Stimulated activated CD8-positive, alpha-beta memory T cell treated with anti-CD3 and anti-CD28 coated beads, Interleukin-7, amount 100 ng/mL, for 1 hour (primary cell): ENCODE measurements at regions not wholly inside any gene's neighbourhood (a gene's known extent, or its start where the extent isn't known, plus 50 kb on each side); places are given as distances from the start of the nearest gene placed in this dataset.
A peak's percentile ranks its signal among the peaks of the same experiment; 100 is the strongest.
"Not testable (repeated sequence)": the region's sequence is repeated elsewhere in the genome, so short reads cannot be mapped to it uniquely, and the experiment has no call there.

ENCODE experiments used
- DNase-seq, 2 donors: peaks; one replicate each; pipeline ENCODE4 v3.0.0-alpha.2; 2020; ENCODE audit warnings: low read depth in 2 of 2

DNA sequence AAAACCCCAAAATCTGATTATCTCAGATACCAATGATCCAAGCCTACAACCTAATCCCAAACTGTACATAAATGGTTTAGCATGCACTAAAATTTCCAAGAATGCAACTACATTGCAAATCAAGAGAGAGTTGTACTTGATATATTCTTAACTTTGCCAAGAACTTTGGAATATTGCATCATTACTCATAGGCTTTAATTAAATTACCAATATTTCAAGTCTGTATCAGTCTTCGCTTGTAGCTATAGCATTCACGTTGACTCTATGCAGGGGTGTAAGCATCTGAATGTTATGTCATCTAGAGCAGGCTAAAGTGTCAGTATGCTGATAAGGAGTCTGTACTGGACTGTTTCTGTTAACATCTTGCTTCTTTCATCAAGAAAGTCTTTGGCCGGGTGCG lies 56.3 kb downstream of the FOXI3 start:
- no peak for DNase-seq

DNA sequence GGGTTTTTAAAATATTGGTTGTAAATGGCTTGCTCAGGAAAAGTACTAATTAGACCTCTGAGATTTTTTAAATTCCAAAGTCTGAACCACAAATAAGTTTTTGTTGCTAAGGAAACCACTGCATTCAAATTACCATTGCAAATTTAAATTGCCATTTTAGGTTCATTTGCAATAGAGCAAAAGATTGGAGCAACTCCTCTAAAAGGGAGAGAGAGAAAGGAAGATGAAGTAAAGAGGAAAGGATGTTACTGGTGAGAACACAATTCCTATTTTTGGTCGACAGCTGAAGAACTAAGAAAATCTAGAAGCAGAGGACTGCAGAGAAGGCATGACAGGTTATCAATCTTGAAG lies 74.9 kb downstream of the FOXI3 start:
- no peak for DNase-seq

DNA sequence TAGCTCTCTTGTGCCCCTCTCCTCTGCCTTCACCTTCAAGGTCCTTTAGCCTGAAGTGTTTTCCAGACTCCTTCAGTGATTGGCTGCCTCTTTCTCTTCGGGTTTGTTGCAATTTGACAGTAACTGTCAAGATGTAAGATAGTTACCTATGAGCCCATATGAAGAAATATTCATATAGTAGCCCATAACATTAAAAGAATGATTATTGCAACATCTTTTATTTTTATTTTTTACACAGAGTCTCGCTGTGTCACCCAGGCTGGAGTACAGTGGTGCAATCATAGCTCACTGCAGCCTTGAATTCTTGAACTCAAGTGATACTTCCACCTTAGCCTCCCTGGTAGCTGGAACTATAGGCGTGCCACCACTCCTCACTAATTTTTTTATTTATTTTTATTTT lies 80.5 kb downstream of the FOXI3 start:
- no peak for DNase-seq

DNA sequence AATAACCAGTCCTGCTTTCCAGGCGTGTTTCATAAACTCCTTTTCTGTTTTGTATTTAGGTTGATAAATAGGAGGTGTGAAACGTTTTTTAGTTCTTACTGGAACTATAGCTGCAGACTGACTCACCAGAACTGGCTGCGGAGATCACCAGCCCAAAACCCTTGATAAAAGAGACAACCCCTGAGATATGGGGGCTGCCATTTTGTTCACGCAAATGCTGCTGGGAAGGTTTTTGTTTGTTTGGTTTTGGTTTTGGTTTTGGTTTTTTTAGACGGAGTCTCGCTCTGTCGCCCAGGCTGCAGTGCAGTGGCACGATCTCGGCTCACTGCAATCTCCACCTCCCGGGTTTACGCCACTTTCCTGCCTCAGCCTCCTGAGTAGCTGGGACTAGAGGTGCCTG lies 87.1 kb downstream of the FOXI3 start:
- DNase-seq: not testable (repeated sequence)

DNA sequence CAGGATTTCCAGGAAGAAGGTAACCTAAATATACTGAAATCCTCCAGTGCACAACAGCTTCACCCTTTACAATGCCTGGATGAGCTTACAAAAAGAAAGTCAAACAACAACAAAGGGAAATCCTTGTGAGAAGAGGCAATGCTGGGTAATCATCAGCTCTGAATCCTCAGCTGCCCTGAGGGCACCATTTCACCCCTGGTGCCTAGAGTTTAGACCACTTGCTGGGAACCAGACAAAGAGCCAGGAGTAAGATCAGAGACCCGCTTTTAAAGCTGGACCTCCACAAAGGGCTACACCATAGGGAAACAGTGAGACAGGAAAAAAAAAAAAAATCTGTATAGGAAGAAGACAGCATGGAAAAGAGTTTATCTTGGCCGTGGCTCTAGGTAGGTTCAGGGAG lies 97.0 kb downstream of the FOXI3 start:
- DNase-seq: no peak

DNA sequence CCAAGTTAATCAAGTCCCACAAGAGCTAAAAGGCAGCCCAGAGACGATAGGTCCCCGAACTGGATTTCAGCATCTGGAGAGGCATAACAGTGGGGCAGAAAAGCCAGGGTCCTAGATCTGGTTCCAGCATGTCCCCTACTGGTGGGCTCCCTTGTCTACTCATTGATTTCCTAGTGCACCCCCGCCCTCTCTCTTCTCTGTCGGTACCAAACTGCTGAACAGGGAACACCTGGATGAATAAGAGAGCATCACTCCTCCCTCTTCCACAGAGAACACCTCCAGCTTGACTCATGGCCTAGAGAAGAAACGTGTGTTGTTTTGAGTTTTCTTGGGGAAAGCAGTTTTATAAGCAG lies 101.3 kb downstream of the FOXI3 start:
- no peak for DNase-seq

DNA sequence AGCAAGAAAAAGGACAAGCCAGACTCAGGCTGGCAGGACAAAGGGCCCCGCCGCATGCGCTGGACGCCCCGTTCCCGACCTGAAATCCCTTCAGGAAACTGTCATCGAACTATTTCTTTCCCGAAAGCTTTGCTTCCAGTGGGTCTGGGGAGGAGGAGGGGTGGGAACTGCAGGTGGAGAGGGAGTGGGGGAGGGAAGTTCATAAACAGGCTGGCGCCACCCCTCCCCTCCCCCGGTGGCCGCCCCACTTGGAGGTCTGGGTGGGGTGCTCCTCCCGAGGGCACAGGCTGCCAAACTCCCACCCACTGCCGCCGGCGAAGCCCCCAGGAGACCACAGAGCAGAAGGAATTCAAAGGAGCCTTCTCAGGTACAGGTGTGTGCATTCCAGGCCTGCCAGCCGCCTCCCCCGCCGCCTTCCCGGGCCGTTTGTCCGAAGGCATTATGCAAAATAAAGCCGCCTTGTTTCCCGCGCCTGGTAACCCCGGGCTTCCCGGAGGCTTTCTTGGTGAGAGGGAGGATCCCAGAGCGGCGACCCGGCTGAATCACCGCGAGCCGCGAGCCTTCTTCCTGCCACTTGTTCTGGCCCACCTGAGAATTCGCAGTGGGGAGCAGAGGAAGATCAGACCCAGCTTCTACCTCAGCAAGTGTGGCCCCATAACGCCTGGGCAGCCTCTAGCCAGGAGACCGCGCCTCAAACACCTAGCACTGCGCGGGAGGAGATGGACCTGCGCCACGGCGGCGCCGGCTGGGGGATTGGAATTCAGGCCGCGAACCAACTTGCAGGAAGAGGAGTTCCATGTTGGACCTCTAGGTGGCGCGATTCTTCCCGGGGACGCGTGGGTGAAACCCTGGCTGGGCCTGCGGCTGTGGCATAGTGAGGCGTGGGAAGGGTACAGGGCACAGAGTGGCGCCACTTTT lies 101.9 kb downstream of the FOXI3 start:
- peak; percentile 8 to 34 for DNase-seq

DNA sequence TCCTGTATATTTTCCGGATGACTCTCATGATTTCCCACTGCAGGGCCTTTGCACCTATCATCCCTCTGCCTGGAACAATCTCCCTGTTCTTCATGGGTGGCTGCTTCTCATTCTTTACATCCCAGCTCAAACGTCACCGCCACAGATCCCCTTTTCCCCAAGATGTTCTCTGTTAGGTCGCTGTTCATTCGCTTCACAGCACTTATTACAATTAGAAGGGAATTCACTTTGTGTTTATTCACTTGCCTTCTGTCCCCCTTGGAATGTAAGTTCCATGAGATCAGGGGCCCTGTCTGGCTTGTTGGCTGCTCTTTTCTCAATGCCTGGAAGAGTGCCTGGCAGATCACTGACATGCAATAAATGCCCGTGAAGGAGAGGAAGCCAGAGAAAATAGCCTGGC lies 106.7 kb downstream of the FOXI3 start:
- no peak for DNase-seq

DNA sequence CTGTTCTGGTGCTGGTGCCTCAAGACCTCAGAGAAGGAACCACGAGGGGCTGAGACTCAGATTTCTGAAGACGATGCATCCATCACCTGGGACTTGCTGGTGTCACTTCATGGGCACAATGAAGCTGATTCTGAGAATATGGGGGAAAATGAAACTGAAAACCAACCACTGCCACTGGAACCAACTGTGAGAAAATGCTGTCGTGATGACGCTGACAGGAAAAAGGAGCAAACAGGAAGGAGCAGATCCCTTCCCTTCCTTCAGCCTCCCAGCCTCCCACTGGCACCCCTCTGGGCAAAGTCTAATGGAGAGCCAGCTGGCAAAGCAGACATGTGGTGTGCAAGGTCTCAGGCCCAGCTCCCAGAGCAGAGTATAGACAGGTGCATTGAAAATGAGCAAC lies 109.7 kb downstream of the FOXI3 start:
- no peak for DNase-seq

DNA sequence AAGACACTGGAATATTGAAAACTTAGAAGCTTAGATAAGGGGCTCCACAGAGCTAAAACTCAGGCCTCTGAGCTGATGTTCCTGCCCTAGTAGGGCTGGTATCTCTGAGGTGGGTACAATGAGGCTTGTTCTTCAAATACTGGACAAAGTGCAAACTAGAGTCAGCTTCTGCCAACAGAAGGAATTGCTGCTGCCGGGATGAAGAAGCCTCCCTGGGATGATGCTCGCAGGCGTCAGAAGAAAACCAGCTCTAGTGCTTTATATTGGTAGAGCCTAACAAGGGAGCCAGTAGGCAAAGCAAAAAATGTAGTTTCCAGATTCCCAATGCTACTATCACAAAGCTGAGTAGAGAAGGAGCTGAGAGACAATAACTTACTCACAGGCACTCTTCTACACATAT lies 118.1 kb downstream of the FOXI3 start:
- no peak for DNase-seq

DNA sequence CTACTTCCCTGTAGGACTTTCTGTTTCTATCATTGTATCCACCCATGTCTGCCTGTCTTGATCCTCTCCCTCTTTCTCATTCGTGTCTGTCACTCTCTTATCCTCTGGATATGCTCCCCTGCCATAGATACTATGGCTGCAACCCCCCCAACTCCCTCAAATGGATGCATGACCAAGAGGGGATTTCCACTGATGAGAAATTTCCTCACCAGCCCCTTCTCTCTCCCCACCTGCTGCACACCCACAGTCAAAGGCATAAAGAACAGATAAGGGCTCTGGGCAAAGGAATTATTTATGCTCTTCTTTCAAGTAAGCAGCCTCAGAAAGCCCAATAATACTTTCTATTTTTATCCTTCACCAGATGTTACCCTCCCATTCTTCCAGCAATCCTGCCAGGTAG lies 121.3 kb downstream of the FOXI3 start:
- no peak for DNase-seq

DNA sequence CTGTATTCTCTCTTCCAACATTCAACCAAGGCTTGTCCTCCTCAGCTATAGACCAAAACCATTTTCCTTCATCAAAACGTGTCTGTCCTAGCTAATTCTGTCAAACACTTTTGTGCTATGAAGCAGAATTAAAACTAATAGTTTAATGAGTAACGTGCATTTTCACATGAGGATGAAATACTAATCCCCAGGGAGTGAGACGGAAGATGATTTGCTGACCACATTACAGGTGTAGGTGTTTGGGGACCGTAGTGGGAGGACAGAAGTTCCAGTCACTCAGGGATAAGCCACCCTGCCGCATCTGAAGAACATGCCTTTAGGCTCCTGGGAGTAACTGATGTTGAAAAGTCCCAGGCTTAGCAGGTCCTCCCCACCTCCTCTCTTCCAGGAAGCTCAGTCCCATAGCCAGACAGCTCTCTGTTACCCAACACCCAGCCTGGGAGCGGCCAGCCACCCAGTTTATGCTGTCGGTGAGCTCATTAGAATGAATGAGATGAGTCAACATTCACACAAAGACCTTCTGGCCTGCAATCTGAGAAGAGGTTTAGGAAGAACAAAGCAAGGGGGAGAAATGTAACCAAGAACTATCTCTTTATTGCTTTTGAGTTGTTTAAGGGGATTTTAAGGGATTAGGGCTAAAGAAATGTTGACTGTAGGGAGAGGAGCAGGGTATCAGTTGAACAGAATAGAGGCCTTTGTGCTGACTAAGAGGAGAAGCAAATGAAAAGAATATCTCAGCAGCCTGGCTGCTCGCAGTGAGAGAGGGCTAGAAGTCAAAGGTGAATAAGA lies 122.5 kb downstream of the FOXI3 start:
- DNase-seq: no peak

DNA sequence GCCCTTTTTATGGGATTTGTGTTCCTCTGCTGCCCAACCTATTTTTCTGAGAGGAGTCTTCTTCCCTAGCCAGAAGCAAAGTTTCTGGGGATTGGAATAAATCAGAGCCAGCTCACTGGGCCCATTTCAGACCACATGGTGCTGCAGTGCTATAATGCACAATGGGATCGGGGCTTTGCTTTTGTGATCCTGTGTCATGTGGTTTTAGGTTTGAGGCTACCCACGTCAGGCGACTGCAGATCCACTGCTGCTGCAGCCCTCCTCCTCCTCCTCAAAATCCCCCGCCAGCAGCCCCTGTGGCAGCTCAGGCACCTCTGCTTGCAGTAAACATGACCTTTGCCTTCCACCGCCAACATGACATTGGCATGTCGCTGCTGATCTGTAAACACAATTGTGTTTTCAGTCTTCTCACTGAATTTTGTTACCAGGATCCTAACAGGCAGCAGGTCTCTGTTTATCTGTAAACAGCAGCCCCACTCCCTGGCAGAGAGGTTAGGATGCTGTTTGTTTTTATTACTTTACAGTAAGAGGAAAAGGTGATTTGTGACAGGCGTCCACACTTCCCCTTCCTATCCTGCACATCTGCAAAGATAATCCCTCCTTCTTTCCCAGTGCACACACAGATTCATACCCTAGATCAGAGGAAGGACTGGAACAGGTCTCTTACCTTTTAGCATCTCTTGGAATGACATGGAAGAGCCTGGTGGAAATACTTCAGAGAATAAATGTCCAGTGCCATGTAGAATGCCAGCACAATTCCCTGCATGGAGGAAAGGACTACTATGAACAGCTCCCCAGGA lies 130.8 kb downstream of the FOXI3 start:
- DNase-seq: no peak

DNA sequence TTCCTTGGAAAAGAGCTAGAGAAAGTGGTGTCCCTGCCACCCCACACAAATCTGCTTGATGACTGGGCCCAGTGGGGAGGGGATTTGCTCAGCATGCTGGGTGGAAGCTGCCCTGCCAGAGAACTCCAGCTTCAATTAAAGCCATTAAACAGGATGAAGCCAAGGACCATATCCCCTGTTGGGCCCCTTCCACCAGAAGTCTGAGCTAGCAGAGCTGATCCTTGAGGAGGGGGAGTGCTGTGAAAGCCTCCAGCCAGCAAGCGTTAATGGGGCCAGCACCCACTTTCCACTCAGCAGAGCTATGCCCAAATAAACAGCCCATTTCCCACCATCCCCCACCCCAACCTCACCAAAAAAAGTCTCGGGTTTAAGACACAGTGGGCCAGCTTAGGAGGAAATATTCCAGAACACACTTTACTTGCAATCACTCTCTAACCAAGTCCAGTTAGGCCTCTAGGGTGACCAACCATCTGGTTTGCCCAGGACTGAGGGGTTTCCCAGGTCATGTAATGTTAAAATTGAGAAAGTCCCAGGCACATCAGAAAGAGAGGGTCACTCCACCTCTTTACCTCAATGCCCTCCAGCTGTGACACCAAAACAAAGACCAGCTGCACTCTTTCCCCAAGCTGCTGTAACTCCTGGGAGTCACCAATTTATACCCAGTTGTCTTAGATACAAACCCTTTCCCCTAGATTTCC lies 132.3 kb downstream of the FOXI3 start:
- DNase-seq: no peak

DNA sequence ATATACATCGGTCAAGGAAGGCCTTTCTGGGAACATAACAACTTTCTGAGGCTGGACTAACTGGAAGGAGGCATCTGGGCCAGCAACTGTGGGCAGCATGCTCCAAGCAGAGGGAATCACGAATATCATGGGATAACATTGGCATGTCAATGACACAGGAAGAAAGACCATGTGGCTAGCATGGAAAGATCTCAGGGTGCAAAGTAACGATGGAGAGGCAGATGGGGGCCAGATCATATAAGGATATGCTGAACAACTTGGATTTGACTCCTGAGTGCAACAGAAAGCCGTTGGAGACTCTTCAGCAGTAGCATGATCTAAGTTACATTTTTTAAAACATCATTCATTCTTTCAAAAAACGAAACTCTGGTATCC lies 133.6 kb downstream of the FOXI3 start:
- no peak for DNase-seq

DNA sequence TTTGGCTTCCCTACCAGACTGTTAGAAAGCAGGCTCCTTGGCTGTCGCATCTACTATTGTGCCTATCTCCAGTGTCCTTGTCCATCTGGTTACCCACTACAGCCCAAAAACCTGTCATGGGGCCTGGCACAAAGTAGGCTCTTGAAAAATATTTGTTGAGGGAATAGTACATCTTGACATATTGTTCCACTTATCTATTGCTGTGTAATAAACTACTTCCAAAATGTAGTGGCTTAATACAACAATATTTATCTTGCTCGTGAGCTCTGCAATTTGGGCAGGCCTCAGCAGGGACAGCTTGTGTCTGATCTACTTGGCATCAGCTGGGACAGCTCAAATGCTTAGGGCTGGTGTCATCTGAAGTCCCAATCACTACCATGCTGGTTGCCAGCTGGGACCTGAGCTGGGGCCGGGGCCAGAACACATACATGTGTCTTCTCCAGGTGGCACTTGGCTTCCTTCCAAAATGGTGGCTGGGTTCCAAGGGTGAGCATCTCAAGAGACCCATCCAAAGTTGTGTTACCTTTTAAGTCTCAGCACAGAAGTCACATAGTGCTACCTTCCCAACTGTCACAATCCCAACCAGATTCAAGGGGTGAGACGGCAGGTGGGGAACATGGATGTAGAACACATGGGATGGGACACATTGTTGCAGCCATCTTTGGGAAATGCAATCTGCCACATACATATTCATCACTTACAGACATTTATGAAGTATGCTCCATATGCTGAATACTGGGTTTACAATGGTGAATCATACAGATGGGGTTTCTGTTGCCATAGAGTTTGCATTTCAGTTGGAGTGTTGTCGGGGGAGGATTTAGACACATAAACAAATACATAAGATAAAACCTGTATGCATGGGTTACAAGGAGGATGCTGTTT lies 134.2 kb downstream of the FOXI3 start:
- DNase-seq: no peak

DNA sequence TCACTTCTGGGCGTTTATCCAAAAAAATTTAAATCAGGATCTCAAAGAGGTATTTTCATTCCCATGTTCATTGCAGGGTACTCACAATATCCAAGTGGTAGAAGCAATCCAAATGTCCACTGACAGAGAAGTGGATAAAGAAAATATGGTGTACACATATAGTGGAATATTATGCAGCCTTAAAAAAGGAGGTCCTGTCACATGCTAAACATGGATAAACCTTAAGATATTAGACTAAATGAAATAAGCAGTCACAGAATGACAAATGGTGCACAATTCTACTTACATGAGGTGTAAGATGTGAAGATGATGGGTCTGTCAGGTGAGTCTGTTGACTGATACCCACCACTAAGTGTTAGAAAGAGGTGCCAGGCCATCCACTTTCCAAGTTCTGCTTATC lies 140.6 kb downstream of the THNSL2 start:
- no peak for DNase-seq

DNA sequence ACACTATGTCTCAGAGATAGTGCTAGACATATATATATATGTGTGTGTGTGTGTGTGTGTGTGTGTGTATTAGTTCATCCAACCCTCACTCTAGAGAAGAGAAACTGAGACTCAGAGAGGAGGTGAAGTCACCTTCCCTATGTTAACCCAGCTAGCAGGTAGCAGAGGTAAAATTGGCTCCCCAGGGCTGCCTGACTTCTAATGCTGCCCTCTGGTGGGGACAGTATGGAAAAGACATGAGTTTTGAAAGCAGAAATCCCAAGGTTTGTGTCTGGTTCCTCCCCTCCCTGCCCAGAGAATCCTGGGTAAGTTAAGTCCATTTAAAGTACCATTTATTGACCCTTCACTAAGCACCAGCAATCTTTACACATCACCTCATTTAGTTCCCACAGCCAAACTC lies 137.7 kb downstream of the THNSL2 start:
- no peak for DNase-seq

DNA sequence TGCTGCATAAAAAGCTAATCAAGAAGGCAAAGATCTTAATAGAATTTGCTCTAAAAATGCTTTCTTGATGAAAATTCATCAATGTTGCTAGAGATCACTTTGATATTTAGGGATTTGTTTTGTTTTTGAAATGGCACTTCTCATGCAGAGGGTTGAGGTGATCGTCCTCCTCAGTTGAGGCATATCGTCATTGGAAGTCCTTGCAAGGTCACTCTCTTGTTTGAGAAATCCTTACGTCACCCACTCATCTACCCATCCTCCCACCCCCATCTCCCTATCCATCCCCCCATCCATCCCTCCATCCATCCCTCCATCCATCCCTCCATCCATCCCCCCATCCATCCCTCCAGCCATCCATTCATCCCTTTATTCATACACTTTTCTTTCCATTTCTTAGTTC lies 133.7 kb downstream of the THNSL2 start:
- no peak for DNase-seq

DNA sequence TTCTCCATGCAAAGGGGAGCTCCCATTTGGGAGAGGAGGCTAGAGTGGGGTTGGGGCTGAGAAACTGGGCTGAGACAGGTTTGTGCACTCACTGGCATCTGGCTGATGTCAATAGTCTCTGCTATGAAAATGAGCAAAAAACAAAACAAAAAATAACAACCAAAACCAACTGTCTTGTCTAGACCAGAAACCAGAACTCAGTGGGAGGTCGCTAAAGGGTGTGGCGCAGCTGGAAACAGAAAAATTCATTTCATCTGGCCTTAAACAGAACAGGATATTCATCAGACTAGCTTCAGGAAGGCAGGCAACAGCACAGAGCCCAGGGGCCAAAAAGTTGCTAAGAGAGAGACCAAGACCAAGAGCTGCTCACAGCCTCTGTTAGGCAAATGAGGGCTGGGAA lies 126.1 kb downstream of the THNSL2 start:
- no peak for DNase-seq
